Mammary epithelial cell (primary cell): ENCODE measurements at regions not wholly inside any gene's neighbourhood (a gene's known extent, or its start where the extent isn't known, plus 50 kb on each side); places are given as distances from the start of the nearest gene placed in this dataset.

Source experiments
- EZH2 ChIP-seq: IDR thresholded peaks from 2 replicates; pipeline ENCODE4 v1.6.1; 2012; ENCODE audit warnings: low read length, inconsistent platforms, borderline replicate concordance
- TF ChIP-seq, protein P1 (sequence below), 2 donors: IDR thresholded peaks in 1 of 2; conservative IDR thresholded peaks in 1 of 2; 2 replicates each; pipeline ENCODE4 v1.5.1; 2011 to 2012; ENCODE audit warnings: inconsistent platforms in 2 of 2, low read length in 2 of 2, mild to moderate bottlenecking in 2 of 2, control low read depth in 1 of 2, low read depth in 1 of 2; ENCODE audit not compliant: insufficient read depth in 1 of 2; ENCODE audit errors: extremely low read depth in 1 of 2

DNA sequence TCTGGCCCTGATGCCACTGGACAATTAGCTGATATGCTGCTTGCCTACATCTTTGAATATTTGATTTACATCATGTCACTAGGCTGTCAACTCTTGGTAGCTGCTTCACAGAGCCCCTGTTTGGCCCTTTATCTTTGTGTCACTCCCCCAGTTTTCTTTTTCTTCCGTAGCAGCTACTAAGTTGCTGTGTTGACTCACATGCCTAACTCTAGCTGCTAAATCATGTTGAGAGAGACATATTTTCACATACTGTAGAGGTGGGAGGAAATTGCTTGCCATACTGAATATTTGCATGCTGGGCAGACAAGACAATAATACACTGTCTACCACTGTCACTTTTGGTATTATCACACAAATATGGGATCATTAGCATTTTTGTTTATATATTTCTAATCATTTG, 147.1 kb upstream of the NOVA1 start:
- TF ChIP-seq, protein P1, sequence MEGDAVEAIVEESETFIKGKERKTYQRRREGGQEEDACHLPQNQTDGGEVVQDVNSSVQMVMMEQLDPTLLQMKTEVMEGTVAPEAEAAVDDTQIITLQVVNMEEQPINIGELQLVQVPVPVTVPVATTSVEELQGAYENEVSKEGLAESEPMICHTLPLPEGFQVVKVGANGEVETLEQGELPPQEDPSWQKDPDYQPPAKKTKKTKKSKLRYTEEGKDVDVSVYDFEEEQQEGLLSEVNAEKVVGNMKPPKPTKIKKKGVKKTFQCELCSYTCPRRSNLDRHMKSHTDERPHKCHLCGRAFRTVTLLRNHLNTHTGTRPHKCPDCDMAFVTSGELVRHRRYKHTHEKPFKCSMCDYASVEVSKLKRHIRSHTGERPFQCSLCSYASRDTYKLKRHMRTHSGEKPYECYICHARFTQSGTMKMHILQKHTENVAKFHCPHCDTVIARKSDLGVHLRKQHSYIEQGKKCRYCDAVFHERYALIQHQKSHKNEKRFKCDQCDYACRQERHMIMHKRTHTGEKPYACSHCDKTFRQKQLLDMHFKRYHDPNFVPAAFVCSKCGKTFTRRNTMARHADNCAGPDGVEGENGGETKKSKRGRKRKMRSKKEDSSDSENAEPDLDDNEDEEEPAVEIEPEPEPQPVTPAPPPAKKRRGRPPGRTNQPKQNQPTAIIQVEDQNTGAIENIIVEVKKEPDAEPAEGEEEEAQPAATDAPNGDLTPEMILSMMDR (conservative IDR thresholded peaks at IDR 0.05 in 1 of 2, IDR thresholded peaks at IDR 0.05 in 1 of 2; ENCODE audit: extremely low read depth in 1 of 2, insufficient read depth in 1 of 2, low read depth in 1 of 2, low read length in 2 of 2), result no peak
- no peak for TF ChIP-seq EZH2
